Esophagus muscularis mucosa (tissue), 3 donors: ENCODE measurements at regions not wholly inside any gene's neighbourhood (a gene's known extent, or its start where the extent isn't known, plus 50 kb on each side); places are given as distances from the start of the nearest gene placed in this dataset.

ENCODE experiments used
- CTCF ChIP-seq, 3 experiments: fragments of 200-600 bp in 2 of 3; fragments of 450-650 bp in 1 of 3; sonication (generic) in 2 of 3; IDR thresholded peaks; one replicate each; pipeline ENCODE4 v1.5.1; 2017 to 2019; ENCODE audit warnings: antibody characterized with exemption in 3 of 3, mild to moderate bottlenecking in 2 of 3, moderate library complexity in 1 of 3
- POLR2AphosphoS5 ChIP-seq, 2 donors: sonication (generic); formaldehyde crosslinking; IDR thresholded peaks; one replicate each; pipeline ENCODE4 v1.6.1; 2017; ENCODE audit warnings: antibody characterized with exemption in 2 of 2

- TF ChIP-seq CTCF (IDR thresholded peaks at IDR 0.05) (no peak), POLR2AphosphoS5 (IDR thresholded peaks at IDR 0.05) (no peak)
These were observed 569.8 kb upstream of the IGFBP7 start for GRCh38 chr4:57679969-57680368.
